Endodermal cell (in vitro differentiated cells): ENCODE measurements at regions not wholly inside any gene's neighbourhood (a gene's known extent, or its start where the extent isn't known, plus 50 kb on each side); places are given as distances from the start of the nearest gene placed in this dataset.

ENCODE experiments used
- DNase-seq: peaks from one replicate; pipeline ENCODE4 v3.0.0-alpha.2; 2017
- H3K27ac ChIP-seq: 2 replicates; pipeline ENCODE4 v1.5.1; 2013; ENCODE audit warnings: mild to moderate bottlenecking, low read depth, low read length, moderate library complexity
- H3K27me3 ChIP-seq: 2 replicates; pipeline ENCODE4 v1.6.1; 2013; ENCODE audit warnings: mild to moderate bottlenecking, low read length, moderate library complexity; ENCODE audit not compliant: insufficient read depth, control insufficient read depth, poor library complexity, severe bottlenecking
- H3K36me3 ChIP-seq: 2 replicates; pipeline ENCODE4 v1.7.0; 2013; ENCODE audit warnings: mild to moderate bottlenecking, low read length, moderate library complexity; ENCODE audit not compliant: control insufficient read depth, insufficient read depth
- H3K4me1 ChIP-seq: one replicate; pipeline ENCODE4 v1.7.0; 2013; ENCODE audit warnings: low read length; ENCODE audit not compliant: control insufficient read depth, insufficient read depth
- H3K4me3 ChIP-seq: 2 replicates; pipeline ENCODE4 v1.5.1; 2013; ENCODE audit warnings: mild to moderate bottlenecking, low read length, moderate library complexity
- H3K9ac ChIP-seq: 2 replicates; pipeline ENCODE4 v1.6.1; 2013; ENCODE audit warnings: mild to moderate bottlenecking, low read length, moderate library complexity; ENCODE audit not compliant: poor library complexity, severe bottlenecking; ENCODE audit errors: extremely low read depth
- H3K9me3 ChIP-seq: 2 replicates; pipeline ENCODE4 v1.6.1; 2013; ENCODE audit warnings: mild to moderate bottlenecking, low read length, moderate library complexity; ENCODE audit not compliant: control insufficient read depth
- H3K27ac Mint-ChIP-seq: 2 replicates; pipeline ENCODE4 v1.8.0; 2020; ENCODE audit warnings: mixed read lengths
- H3K27me3 Mint-ChIP-seq: 2 replicates; pipeline ENCODE4 v1.8.0; 2021; ENCODE audit warnings: mild to moderate bottlenecking, mixed read lengths; ENCODE audit not compliant: insufficient read depth
- H3K36me3 Mint-ChIP-seq: 2 replicates; pipeline ENCODE4 v1.8.0; 2020; ENCODE audit warnings: low read depth, mixed read lengths
- H3K4me1 Mint-ChIP-seq: 2 replicates; pipeline ENCODE4 v1.8.0; 2020; ENCODE audit warnings: mixed read lengths
- H3K4me3 Mint-ChIP-seq: 2 replicates; pipeline ENCODE4 v1.8.0; 2020; ENCODE audit warnings: mild to moderate bottlenecking, moderate library complexity, mixed read lengths
- H3K9me3 Mint-ChIP-seq: 2 replicates; pipeline ENCODE4 v1.8.0; 2020; ENCODE audit warnings: mild to moderate bottlenecking, mixed read lengths
- CTCF ChIP-seq: fragments of 200-600 bp; sonication (generic); conservative IDR thresholded peaks from 2 replicates; pipeline ENCODE4 v1.5.0; 2021; ENCODE audit warnings: antibody characterized with exemption, mild to moderate bottlenecking
- WGBS, 2 experiments: methylation state at CpG; one replicate each; pipeline versions ENCODE4 v1.1.5 to v1.1.7; 2013; ENCODE audit warnings: missing lambda C conversion rate in 2 of 2, mixed read lengths in 1 of 2; ENCODE audit not compliant: insufficient coverage in 1 of 2, insufficient read length in 1 of 2; 5-methylcytosine and 5-hydroxymethylcytosine counted together

DNA sequence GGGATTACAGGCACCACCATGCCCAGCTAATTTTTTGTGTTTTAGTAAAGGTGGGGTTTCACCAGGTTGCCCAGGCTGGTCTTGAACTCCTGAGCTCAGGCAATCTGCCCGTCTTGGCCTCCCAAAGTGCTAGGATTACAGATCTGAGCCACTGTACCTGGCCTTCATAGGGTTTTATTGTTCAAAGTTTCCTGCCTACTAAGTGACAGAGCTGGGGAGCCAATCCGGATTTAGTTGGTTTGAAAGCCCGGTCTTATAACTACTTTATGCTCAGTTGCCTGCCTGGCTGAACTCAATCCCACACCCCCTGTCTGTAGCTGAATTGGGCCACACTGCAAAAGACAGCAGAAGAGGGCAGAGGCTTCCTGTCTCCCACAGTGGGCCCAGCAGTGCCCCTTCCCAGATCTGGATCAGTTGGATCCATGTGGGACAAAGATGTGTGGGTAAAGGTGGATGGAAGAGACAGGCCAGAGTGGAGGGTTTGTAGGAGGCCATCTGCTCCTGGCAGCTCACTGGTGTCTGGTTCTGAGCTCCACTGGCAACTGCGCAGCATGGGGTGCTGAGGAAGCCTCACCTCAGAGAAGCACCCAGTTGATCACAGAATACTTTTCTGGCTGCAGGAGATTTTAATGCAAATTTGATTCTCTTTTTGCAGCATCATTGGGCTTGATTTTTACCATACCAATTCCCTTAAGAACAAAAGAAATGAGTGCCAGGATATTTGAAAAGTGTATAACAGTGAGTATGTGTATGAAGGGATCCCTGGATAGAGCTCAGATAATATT lies 144.9 kb downstream of the DDX1 start:
- no peak for TF ChIP-seq CTCF
- peaks cover 65% of the 10 kb centered on the region for H3K27me3 Mint-ChIP-seq
- H3K9ac ChIP-seq = no peak overlapping the region

DNA sequence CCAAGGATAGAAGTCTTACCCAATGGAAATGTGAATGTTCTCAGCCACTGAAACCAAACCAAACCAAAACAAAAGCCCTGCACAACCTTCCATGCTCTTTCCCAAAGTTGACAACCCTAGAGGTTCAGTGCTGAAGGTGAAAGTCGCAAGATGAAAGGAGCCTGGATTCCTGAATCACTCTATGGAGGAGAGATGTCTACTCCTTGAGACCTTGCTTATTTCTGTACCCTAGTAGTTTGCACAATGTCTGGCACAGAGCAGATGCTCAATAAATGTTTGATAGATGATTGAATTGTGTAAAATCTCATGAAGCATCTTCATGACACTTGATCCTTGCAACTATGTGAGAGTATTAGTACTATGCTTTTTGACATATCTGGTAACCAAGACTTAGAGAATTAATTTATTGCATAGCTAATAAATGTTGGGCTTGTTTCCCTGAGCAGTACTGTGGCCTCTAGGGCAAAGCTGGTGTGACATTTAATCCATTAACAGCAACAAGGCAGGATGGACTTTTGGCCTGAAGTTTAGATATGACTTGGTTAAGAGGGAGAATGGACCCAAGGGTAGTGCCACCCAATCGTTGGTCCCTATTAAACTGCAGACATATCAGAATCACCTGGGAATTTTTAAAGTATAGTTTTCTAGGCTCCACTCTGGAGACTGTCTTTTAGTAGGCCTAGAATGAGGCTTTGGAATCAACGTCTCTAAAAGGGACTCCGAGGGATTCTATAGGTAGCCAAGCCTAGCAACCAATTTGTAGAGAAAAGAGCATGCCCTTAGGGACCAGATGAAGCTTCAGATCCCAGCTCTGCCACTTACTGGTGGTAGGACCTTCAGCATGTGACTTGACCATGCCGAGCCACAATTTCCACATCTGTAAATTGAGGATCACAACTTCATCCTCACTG lies 145.9 kb downstream of the DDX1 start:
- H3K36me3 ChIP-seq = no peaks in the 10 kb centered on the region
- H3K9ac ChIP-seq = no peak overlapping the region
- H3K27me3 Mint-ChIP-seq = peaks cover 55% of the 10 kb centered on the region
- H3K27ac ChIP-seq = no peak overlapping the region
- peaks cover 7% of the 10 kb centered on the region for H3K4me1 ChIP-seq
- H3K9me3 ChIP-seq = peaks cover 14% of the 10 kb centered on the region
- H3K4me3 ChIP-seq = no peak overlapping the region
- no peak for DNase-seq
- H3K4me1 Mint-ChIP-seq = peaks cover 24% of the 10 kb centered on the region
- WGBS, 2 experiments = 95 to 97% methylated on average over 3 to 5 of the region's 5 CpGs
- peaks cover 10% of the 10 kb centered on the region for H3K9me3 Mint-ChIP-seq
- peaks cover 59% of the 10 kb centered on the region for H3K27me3 ChIP-seq
- H3K36me3 Mint-ChIP-seq = no peaks in the 10 kb centered on the region
- H3K4me3 Mint-ChIP-seq = no peak overlapping the region
- TF ChIP-seq CTCF = no peak
- H3K27ac Mint-ChIP-seq = no peak overlapping the region

More for the DNA sequence above, 144.9 kb downstream of the DDX1 start:
- Mint-ChIP-seq H3K4me3 (no peak overlapping the region), H3K9me3 (peaks cover 6% of the 10 kb centered on the region), H3K4me1 (peaks cover 24% of the 10 kb centered on the region), H3K36me3 (no peaks in the 10 kb centered on the region), H3K27ac (no peak overlapping the region)
- WGBS, 2 experiments = 89 to 93% methylated on average over 4 of the region's 4 CpGs
- Histone ChIP-seq H3K36me3 (no peaks in the 10 kb centered on the region), H3K27me3 (peaks cover 69% of the 10 kb centered on the region), H3K9me3 (peaks cover 13% of the 10 kb centered on the region), H3K4me1 (peaks cover 7% of the 10 kb centered on the region), H3K4me3 (no peak overlapping the region), H3K27ac (no peak overlapping the region)
- DNase-seq = no peak

- Mint-ChIP-seq H3K27ac (no peak overlapping the region), H3K4me3 (no peak overlapping the region), H3K27me3 (peaks cover 49% of the 10 kb centered on the region), H3K4me1 (peaks cover 24% of the 10 kb centered on the region), H3K9me3 (peaks cover 10% of the 10 kb centered on the region), H3K36me3 (no peaks in the 10 kb centered on the region)
- 88 to 92% methylated on average over 3 to 7 of the region's 7 CpGs for WGBS, 2 experiments
- peaks cover 7% of the 10 kb centered on the region for H3K4me1 ChIP-seq
- no peaks in the 10 kb centered on the region for H3K36me3 ChIP-seq
- TF ChIP-seq CTCF = no peak
- no peak overlapping the region for H3K9ac ChIP-seq
- peaks cover 14% of the 10 kb centered on the region for H3K9me3 ChIP-seq
- H3K27me3 ChIP-seq = peaks cover 53% of the 10 kb centered on the region
- no peak overlapping the region for H3K4me3 ChIP-seq
- H3K27ac ChIP-seq = no peak overlapping the region
- no peak for DNase-seq
Observed at GRCh38 chr2:15738225-15738546, 146.5 kb downstream of the DDX1 start.
